ENCODE measurements at regions not wholly inside any gene's neighbourhood (a gene's known extent, or its start where the extent isn't known, plus 50 kb on each side); places are given as distances from the start of the nearest gene placed in this dataset.

- no peaks in the 10 kb centered on the region for H3K27me3 ChIP-seq (ENCODE audit: control insufficient read depth in 2 of 2, insufficient read depth in 2 of 2, low read length in 2 of 2)
- Mint-ChIP-seq H3K9me3 (peaks cover 0 to 2% (median 0%) of the 10 kb centered on the region in 7 donors), H3K36me3 (no peaks in the 10 kb centered on the region), H3K4me3 (no peak overlapping the region), H3K27me3 (ENCODE audit: low read depth in 3 of 3) (peaks cover 3 to 18% (median 13%) of the 10 kb centered on the region in 3 donors), H3K4me1 (peaks cover 2% of the 10 kb centered on the region), H3K27ac (no peak overlapping the region)
- H3K9ac ChIP-seq (ENCODE audit: insufficient read depth, low read length, poor library complexity, severe bottlenecking), result no peak overlapping the region
- DNase-seq, result no peak
- intact Hi-C loops (cut with micrococcal nuclease), result no loop called here
- TF ChIP-seq CTCF (IDR thresholded peaks at IDR 0.05), result no peak
- H3K4me1 ChIP-seq (ENCODE audit: control insufficient read depth in 1 of 2, insufficient read depth in 2 of 2, low read length in 2 of 2), result no peaks in the 10 kb centered on the region
- H3K9me3 ChIP-seq (replicated peaks in 1 of 2; ENCODE audit: control insufficient read depth in 1 of 2, insufficient read depth in 1 of 2, low read length in 2 of 2), result no peaks in the 10 kb centered on the region
- 82% methylated on average over 12 of the region's 16 CpGs for WGBS (ENCODE audit: insufficient coverage)
- no peak overlapping the region for H3K27ac ChIP-seq (ENCODE audit: low read depth in 1 of 2, low read length in 2 of 2)
- H3K79me2 ChIP-seq (ENCODE audit: insufficient read depth, low read length), result no peaks in the 10 kb centered on the region
- H4K20me1 ChIP-seq (ENCODE audit: insufficient read depth, low read length), result no peaks in the 10 kb centered on the region
- no peak overlapping the region for H3K4me2 ChIP-seq (replicated peaks; ENCODE audit: extremely low read depth, low read length, poor library complexity, severe bottlenecking)
- no peak overlapping the region for H3K4me3 ChIP-seq (replicated peaks in 1 of 3; ENCODE audit: low read depth in 2 of 3, low read length in 3 of 3)
- H3K36me3 ChIP-seq (replicated peaks in 1 of 2; ENCODE audit: control insufficient read depth in 1 of 2, insufficient read depth in 2 of 2, low read length in 2 of 2), result no peaks in the 10 kb centered on the region
- H2AFZ ChIP-seq (ENCODE audit: insufficient read depth, low read depth, low read length, poor library complexity, severe bottlenecking), result no peak overlapping the region
Observed at GRCh38 chr16:50458667-50459495, 89.3 kb upstream of the NKD1 start.

- Mint-ChIP-seq H3K27me3 (ENCODE audit: low read depth in 3 of 3) (peaks cover 2 to 15% (median 12%) of the 10 kb centered on the region in 3 donors), H3K27ac (no peak overlapping the region), H3K4me1 (peaks cover 2% of the 10 kb centered on the region), H3K36me3 (no peaks in the 10 kb centered on the region), H3K9me3 (peaks cover 0 to 2% (median 0%) of the 10 kb centered on the region in 7 donors), H3K4me3 (no peak overlapping the region)
- Histone ChIP-seq H3K4me3 (replicated peaks in 1 of 3; ENCODE audit: low read depth in 2 of 3, low read length in 3 of 3) (no peak overlapping the region), H2AFZ (ENCODE audit: insufficient read depth, low read depth, low read length, poor library complexity, severe bottlenecking) (no peak overlapping the region), H3K4me2 (replicated peaks; ENCODE audit: extremely low read depth, low read length, poor library complexity, severe bottlenecking) (no peak overlapping the region), H3K27ac (ENCODE audit: low read depth in 1 of 2, low read length in 2 of 2) (no peak overlapping the region), H4K20me1 (ENCODE audit: insufficient read depth, low read length) (no peaks in the 10 kb centered on the region), H3K9me3 (replicated peaks in 1 of 2; ENCODE audit: control insufficient read depth in 1 of 2, insufficient read depth in 1 of 2, low read length in 2 of 2) (no peaks in the 10 kb centered on the region), H3K79me2 (ENCODE audit: insufficient read depth, low read length) (no peaks in the 10 kb centered on the region), H3K27me3 (ENCODE audit: control insufficient read depth in 2 of 2, insufficient read depth in 2 of 2, low read length in 2 of 2) (no peaks in the 10 kb centered on the region), H3K9ac (ENCODE audit: insufficient read depth, low read length, poor library complexity, severe bottlenecking) (no peak overlapping the region), H3K4me1 (ENCODE audit: control insufficient read depth in 1 of 2, insufficient read depth in 2 of 2, low read length in 2 of 2) (no peaks in the 10 kb centered on the region), H3K36me3 (replicated peaks in 1 of 2; ENCODE audit: control insufficient read depth in 1 of 2, insufficient read depth in 2 of 2, low read length in 2 of 2) (no peaks in the 10 kb centered on the region)
- no peak for TF ChIP-seq CTCF (IDR thresholded peaks at IDR 0.05)
- intact Hi-C loops (cut with micrococcal nuclease), result no loop called here
- DNase-seq, result no peak
- WGBS (ENCODE audit: insufficient coverage), result no CpG with 5 or more reads among the region's 5 CpGs
Observed at GRCh38 chr16:50457979-50458491, 89.2 kb upstream of the BRD7 start.

Data from CD14-positive monocyte (primary cell).